Transverse colon (tissue), 4 donors: ENCODE measurements at regions not wholly inside any gene's neighbourhood (a gene's known extent, or its start where the extent isn't known, plus 50 kb on each side); places are given as distances from the start of the nearest gene placed in this dataset.

ENCODE experiments used
- CTCF ChIP-seq, 5 experiments: fragments of 200-600 bp in 3 of 5; fragments of 450-650 bp in 2 of 5; sonication (generic) in 3 of 5; IDR thresholded peaks; 1 replicate in 2 of 5; 2 replicates in 3 of 5; pipeline ENCODE4 v1.5.1; 2016 to 2017; ENCODE audit warnings: antibody characterized with exemption in 5 of 5, inconsistent platforms in 3 of 5, mild to moderate bottlenecking in 2 of 5, moderate library complexity in 1 of 5
- POLR2A ChIP-seq: fragments of 450-650 bp; IDR thresholded peaks from one replicate; pipeline ENCODE4 v1.6.1; 2016; ENCODE audit warnings: antibody characterized with exemption, mild to moderate bottlenecking, moderate library complexity
- POLR2AphosphoS5 ChIP-seq, 3 donors: sonication (generic); formaldehyde crosslinking; IDR thresholded peaks; one replicate each; pipeline ENCODE4 v1.6.1; 2016; ENCODE audit warnings: antibody characterized with exemption in 3 of 3

GRCh38 chr14:50011242-50011641, 105.1 kb downstream of the VCPKMT start:
- TF ChIP-seq CTCF (IDR thresholded peaks at IDR 0.05), result no peak
- TF ChIP-seq POLR2AphosphoS5 (IDR thresholded peaks at IDR 0.05), result no peak
- TF ChIP-seq POLR2A, result no peak
